OCI-LY3 (cell line): ENCODE measurements at regions not wholly inside any gene's neighbourhood (a gene's known extent, or its start where the extent isn't known, plus 50 kb on each side); places are given as distances from the start of the nearest gene placed in this dataset.

ENCODE experiments used
- H2AFZ ChIP-seq: fragments of 200-600, 300-600 bp; shearing (Covaris generic); 2 replicates; pipeline ENCODE4 v1.6.0; 2014; ENCODE audit warnings: antibody characterized with exemption, low read depth, low read length
- H3K27ac ChIP-seq: fragments of 200-600, 300-600 bp; sonication (generic); 2 replicates; pipeline ENCODE4 v1.5.1; 2014; ENCODE audit warnings: mild to moderate bottlenecking, low read length, moderate library complexity, mixed read lengths
- H3K27me3 ChIP-seq: fragments of 200-600, 300-600 bp; sonication (generic); 2 replicates; pipeline ENCODE4 v1.6.1; 2014; ENCODE audit warnings: low read depth, low read length, mixed read lengths
- H3K36me3 ChIP-seq: fragments of 200-600, 300-600 bp; sonication (generic); replicated peaks from 2 replicates; pipeline ENCODE3; 2014; ENCODE audit warnings: low read depth, low read length, mixed read lengths
- H3K4me1 ChIP-seq: fragments of 300-600, 200-600 bp; sonication (generic); 2 replicates; pipeline ENCODE4 v1.6.1; 2014; ENCODE audit warnings: low read length, mixed read lengths
- H3K4me2 ChIP-seq: fragments of 200-600, 300-600 bp; sonication (generic); 2 replicates; pipeline ENCODE4 v1.6.1; 2014; ENCODE audit warnings: low read length, mixed read lengths
- H3K4me3 ChIP-seq: fragments of 300-600, 200-600 bp; sonication (generic); 2 replicates; pipeline ENCODE4 v1.5.1; 2014; ENCODE audit warnings: antibody characterized with exemption, mild to moderate bottlenecking, low read length, moderate library complexity
- H3K79me2 ChIP-seq: fragments of 300-600, 200-600 bp; shearing (Covaris generic); 2 replicates; pipeline ENCODE4 v1.6.1; 2014; ENCODE audit warnings: mild to moderate bottlenecking, low read length, mixed read lengths
- H3K9ac ChIP-seq: fragments of 300-600, 200-600 bp; shearing (Covaris generic); 2 replicates; pipeline ENCODE4 v1.6.0; 2014; ENCODE audit warnings: mild to moderate bottlenecking, low read length, moderate library complexity
- H3K9me3 ChIP-seq: fragments of 200-600, 300-600 bp; shearing (Covaris generic); 2 replicates; pipeline ENCODE4 v1.6.1; 2014; ENCODE audit warnings: low read length, mixed read lengths; ENCODE audit not compliant: insufficient read depth
- H4K20me1 ChIP-seq: fragments of 200-600, 300-600 bp; sonication (generic); 2 replicates; pipeline ENCODE4 v1.6.1; 2016; ENCODE audit warnings: low read length, mixed read lengths; ENCODE audit not compliant: insufficient read depth
- CTCF ChIP-seq: fragments of 200-600, 300-600 bp; sonication (generic); IDR thresholded peaks from 2 replicates; pipeline ENCODE4 v1.5.1; 2014; ENCODE audit warnings: antibody characterized with exemption, low read length, low read depth
- EZH2phosphoT487 ChIP-seq: fragments of 200-600 bp; shearing (Covaris generic); IDR thresholded peaks from 2 replicates; pipeline ENCODE4 v1.6.1; 2018; ENCODE audit warnings: antibody characterized with exemption, mixed run types, low read depth

- Histone ChIP-seq H3K4me1 (no peaks in the 10 kb centered on the region), H3K9me3 (no peaks in the 10 kb centered on the region), H4K20me1 (no peaks in the 10 kb centered on the region), H3K9ac (no peak overlapping the region), H3K79me2 (no peaks in the 10 kb centered on the region), H2AFZ (no peak overlapping the region), H3K36me3 (no peaks in the 10 kb centered on the region), H3K27ac (no peak overlapping the region), H3K4me2 (no peak overlapping the region), H3K27me3 (no peaks in the 10 kb centered on the region), H3K4me3 (no peak overlapping the region)
- no peak for TF ChIP-seq EZH2phosphoT487
- TF ChIP-seq CTCF: no peak
Observed at GRCh38 chr21:15531986-15532385, 197.8 kb upstream of the USP25 start.

- no peak overlapping the region for H2AFZ ChIP-seq
- H3K4me3 ChIP-seq: no peak overlapping the region
- no peaks in the 10 kb centered on the region for H3K9me3 ChIP-seq
- no peaks in the 10 kb centered on the region for H3K79me2 ChIP-seq
- no peaks in the 10 kb centered on the region for H4K20me1 ChIP-seq
- TF ChIP-seq EZH2phosphoT487 (no peak), CTCF (no peak)
- no peak overlapping the region for H3K27ac ChIP-seq
- H3K36me3 ChIP-seq: no peaks in the 10 kb centered on the region
- H3K4me2 ChIP-seq: no peak overlapping the region
- no peak overlapping the region for H3K9ac ChIP-seq
- no peaks in the 10 kb centered on the region for H3K27me3 ChIP-seq
- H3K4me1 ChIP-seq: no peaks in the 10 kb centered on the region
Observed at GRCh38 chr21:15533618-15534017, 196.2 kb upstream of the USP25 start.

GRCh38 chr21:15534450-15534886, 195.3 kb upstream of the USP25 start:
- H3K4me1 ChIP-seq: no peaks in the 10 kb centered on the region
- H3K36me3 ChIP-seq: no peaks in the 10 kb centered on the region
- 0 out of 2 replicates have a peak overlapping the region, but pooled peaks have one; percentile 6 for H3K4me2 ChIP-seq
- no peaks in the 10 kb centered on the region for H3K27me3 ChIP-seq
- H3K4me3 ChIP-seq: no peak overlapping the region
- TF ChIP-seq CTCF (no peak), EZH2phosphoT487 (no peak)
- peak overlapping the region; percentile 30; the same call in 1 of the 2 replicates for H2AFZ ChIP-seq
- no peaks in the 10 kb centered on the region for H3K79me2 ChIP-seq
- H3K9me3 ChIP-seq: no peaks in the 10 kb centered on the region
- H3K9ac ChIP-seq: no peak overlapping the region
- no peak overlapping the region for H3K27ac ChIP-seq
- H4K20me1 ChIP-seq: no peaks in the 10 kb centered on the region

- no peaks in the 10 kb centered on the region for H3K27me3 ChIP-seq
- no peak overlapping the region for H3K4me2 ChIP-seq
- H3K27ac ChIP-seq: no peak overlapping the region
- TF ChIP-seq EZH2phosphoT487 (no peak), CTCF (no peak)
- no peak overlapping the region for H3K4me3 ChIP-seq
- H3K9me3 ChIP-seq: no peaks in the 10 kb centered on the region
- no peak overlapping the region for H2AFZ ChIP-seq
- H3K4me1 ChIP-seq: no peaks in the 10 kb centered on the region
- no peaks in the 10 kb centered on the region for H4K20me1 ChIP-seq
- no peaks in the 10 kb centered on the region for H3K79me2 ChIP-seq
- H3K9ac ChIP-seq: no peak overlapping the region
- no peaks in the 10 kb centered on the region for H3K36me3 ChIP-seq
Observed at GRCh38 chr21:15539376-15539775, 190.4 kb upstream of the USP25 start.
